Thoracic aorta (tissue), 2 donors: ENCODE measurements at regions not wholly inside any gene's neighbourhood (a gene's known extent, or its start where the extent isn't known, plus 50 kb on each side); places are given as distances from the start of the nearest gene placed in this dataset.

Source experiments
- ATAC-seq: fragments of 150-250 bp; one replicate; pipeline ENCODE4 v1.8.0; 2017; ENCODE audit warnings: low read depth; ENCODE audit not compliant: insufficient number of reproducible peaks, low FRiP score
- DNase-seq: peaks from one replicate; pipeline ENCODE4 v3.0.0-alpha.2; 2020; ENCODE audit warnings: low spot score
- H3K27ac ChIP-seq, 2 donors: fragments of 200-600 bp; sonication (generic); 1 replicate in 1 of 2; 2 replicates in 1 of 2; pipeline ENCODE4 v1.5.1; 2016; ENCODE audit warnings: mild to moderate bottlenecking in 2 of 2, moderate library complexity in 2 of 2
- H3K27me3 ChIP-seq: fragments of 200-600 bp; sonication (generic); replicated peaks from 2 replicates; pipeline ENCODE4 v1.6.0; 2016; ENCODE audit warnings: mild to moderate bottlenecking; ENCODE audit not compliant: insufficient read depth
- H3K36me3 ChIP-seq: fragments of 200-600 bp; sonication (generic); one replicate; pipeline ENCODE4 v1.5.1; 2016
- H3K4me1 ChIP-seq, 2 donors: fragments of 200-600 bp; sonication (generic); 1 replicate in 1 of 2; 2 replicates in 1 of 2; pipeline versions ENCODE4 v1.5.1 to v1.6.0; 2016; ENCODE audit warnings: low read depth in 2 of 2, mild to moderate bottlenecking in 1 of 2; ENCODE audit not compliant: control insufficient read depth in 1 of 2
- H3K4me3 ChIP-seq: fragments of 200-600 bp; sonication (generic); 2 replicates; pipeline ENCODE4 v1.5.1; 2016; ENCODE audit warnings: mild to moderate bottlenecking
- H3K9me3 ChIP-seq: fragments of 200-600 bp; sonication (generic); 2 replicates; pipeline ENCODE4 v1.5.1; 2016
- CTCF ChIP-seq: fragments of 200-600 bp; sonication (generic); IDR thresholded peaks from one replicate; pipeline ENCODE4 v1.5.1; 2019; ENCODE audit warnings: antibody characterized with exemption

GRCh38 chrX:145694048-145694447 is 123.6 kb upstream of the SLITRK2 start:
- ATAC-seq: no peak
- no peak overlapping the region for H3K27ac ChIP-seq
- DNase-seq: no peak

GRCh38 chrX:145715641-145716138 is 101.9 kb upstream of the SLITRK2 start:
- no peaks in the 10 kb centered on the region for H3K27me3 ChIP-seq
- no peak overlapping the region for H3K4me3 ChIP-seq
- no peak for ATAC-seq

More at GRCh38 chrX:145694048-145694447, 123.6 kb upstream of the SLITRK2 start:
- no peaks in the 10 kb centered on the region for H3K9me3 ChIP-seq
- no peak overlapping the region for H3K4me3 ChIP-seq
- TF ChIP-seq CTCF: no peak
- no peaks in the 10 kb centered on the region for H3K36me3 ChIP-seq
- H3K4me1 ChIP-seq: no peaks in the 10 kb centered on the region
- no peaks in the 10 kb centered on the region for H3K27me3 ChIP-seq

GRCh38 chrX:145716226-145716625 is 101.4 kb upstream of the SLITRK2 start:
- no peaks in the 10 kb centered on the region for H3K9me3 ChIP-seq
- no peak for TF ChIP-seq CTCF
- no peak for DNase-seq
- no peak overlapping the region for H3K27ac ChIP-seq
- ATAC-seq: no peak
- H3K4me3 ChIP-seq: no peak overlapping the region
- H3K36me3 ChIP-seq: no peaks in the 10 kb centered on the region
- no peaks in the 10 kb centered on the region for H3K4me1 ChIP-seq
- no peaks in the 10 kb centered on the region for H3K27me3 ChIP-seq

More at GRCh38 chrX:145715641-145716138, 101.9 kb upstream of the SLITRK2 start:
- no peak for DNase-seq
- no peak overlapping the region for H3K27ac ChIP-seq
- no peaks in the 10 kb centered on the region for H3K9me3 ChIP-seq
- no peak for TF ChIP-seq CTCF
- no peaks in the 10 kb centered on the region for H3K4me1 ChIP-seq
- no peaks in the 10 kb centered on the region for H3K36me3 ChIP-seq

- no peaks in the 10 kb centered on the region for H3K9me3 ChIP-seq
- ATAC-seq (no peak), DNase-seq (no peak)
- H3K27ac ChIP-seq: no peak overlapping the region
- no peaks in the 10 kb centered on the region for H3K4me1 ChIP-seq
- H3K36me3 ChIP-seq: no peaks in the 10 kb centered on the region
- TF ChIP-seq CTCF: no peak
- no peaks in the 10 kb centered on the region for H3K27me3 ChIP-seq
- no peak overlapping the region for H3K4me3 ChIP-seq
These were observed 90.2 kb upstream of the SLITRK2 start for GRCh38 chrX:145727476-145727875.

GRCh38 chrX:145729635-145730034 is 88.0 kb upstream of the SLITRK2 start:
- no peak for TF ChIP-seq CTCF
- ATAC-seq (no peak), DNase-seq (no peak)
- Histone ChIP-seq H3K4me1 (no peaks in the 10 kb centered on the region), H3K9me3 (no peaks in the 10 kb centered on the region), H3K27me3 (no peaks in the 10 kb centered on the region), H3K4me3 (no peak overlapping the region), H3K27ac (no peak overlapping the region), H3K36me3 (no peaks in the 10 kb centered on the region)
